HCT116 (cell line): ENCODE measurements at regions not wholly inside any gene's neighbourhood (a gene's known extent, or its start where the extent isn't known, plus 50 kb on each side); places are given as distances from the start of the nearest gene placed in this dataset.

Experiments
- EZH2phosphoT487 ChIP-seq: fragments of 200-600 bp; IDR thresholded peaks from 2 replicates; pipeline ENCODE4 v1.6.1; 2018; ENCODE audit warnings: antibody characterized with exemption, borderline replicate concordance
- JUND ChIP-seq: IDR thresholded peaks from 2 replicates; pipeline ENCODE4 v1.6.1; 2012
- POLR2A ChIP-seq: IDR thresholded peaks from 2 replicates; pipeline ENCODE4 v1.7.0; 2011; ENCODE audit warnings: borderline replicate concordance; ENCODE audit not compliant: insufficient read depth, insufficient read length; ENCODE audit errors: extremely low read depth
- POLR2AphosphoS5 ChIP-seq: IDR thresholded peaks from 2 replicates; pipeline ENCODE4 v1.6.1; 2011; ENCODE audit warnings: mild to moderate bottlenecking, low read depth, low read length, moderate library complexity
- SIN3A ChIP-seq: IDR thresholded peaks from 2 replicates; pipeline ENCODE4 v1.6.1; 2012; ENCODE audit warnings: low read depth
- TCF7L2 ChIP-seq: IDR thresholded peaks from 2 replicates; pipeline ENCODE4 v1.7.0; 2011; ENCODE audit warnings: borderline replicate concordance, inconsistent platforms; ENCODE audit not compliant: insufficient read depth, insufficient read length; ENCODE audit errors: extremely low read depth
- TF ChIP-seq, protein P1 (sequence below): IDR thresholded peaks from 2 replicates; pipeline ENCODE4 v1.6.1; 2011; ENCODE audit warnings: mild to moderate bottlenecking, low read length, moderate library complexity; ENCODE audit not compliant: insufficient replicate concordance; ENCODE audit errors: extremely low read depth
- TF ChIP-seq, protein P2 (sequence below), 3 experiments: fragments of 200-600 bp in 1 of 3; sonication (generic) in 1 of 3; IDR thresholded peaks in 2 of 3; conservative IDR thresholded peaks in 1 of 3; 2 replicates each; pipeline ENCODE4 v1.5.1; 2012 to 2017; ENCODE audit warnings: low read depth in 2 of 3, low read length in 2 of 3, antibody characterized with exemption in 1 of 3, borderline replicate concordance in 1 of 3, control low read depth in 1 of 3, mild to moderate bottlenecking in 1 of 3, mixed read lengths in 1 of 3, mixed run types in 1 of 3, moderate library complexity in 1 of 3; ENCODE audit not compliant: insufficient read depth in 1 of 3
- TF ChIP-seq, protein P3 (sequence below): IDR thresholded peaks from 2 replicates; pipeline ENCODE4 v1.6.1; 2012

DNA sequence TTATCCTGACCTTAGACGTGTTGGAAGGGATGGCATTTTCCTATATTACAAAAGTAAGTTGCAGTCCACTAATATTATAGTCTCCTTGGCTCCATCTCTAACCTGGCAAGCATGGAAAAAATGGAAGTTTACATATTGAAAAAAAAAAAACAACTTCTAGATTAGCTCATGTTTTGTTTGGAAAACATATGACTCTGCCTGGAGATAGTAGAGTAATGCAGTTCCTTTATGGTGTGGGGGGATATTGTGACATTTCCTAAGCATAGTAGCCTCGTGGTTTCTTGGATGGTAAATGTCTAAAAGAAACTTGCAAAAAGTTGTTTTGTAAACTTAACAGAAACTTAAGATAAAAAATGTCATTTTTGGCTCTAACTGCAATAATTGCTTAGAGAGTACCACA lies 244.4 kb upstream of the FBXL7 start:
- TF ChIP-seq, protein P1, sequence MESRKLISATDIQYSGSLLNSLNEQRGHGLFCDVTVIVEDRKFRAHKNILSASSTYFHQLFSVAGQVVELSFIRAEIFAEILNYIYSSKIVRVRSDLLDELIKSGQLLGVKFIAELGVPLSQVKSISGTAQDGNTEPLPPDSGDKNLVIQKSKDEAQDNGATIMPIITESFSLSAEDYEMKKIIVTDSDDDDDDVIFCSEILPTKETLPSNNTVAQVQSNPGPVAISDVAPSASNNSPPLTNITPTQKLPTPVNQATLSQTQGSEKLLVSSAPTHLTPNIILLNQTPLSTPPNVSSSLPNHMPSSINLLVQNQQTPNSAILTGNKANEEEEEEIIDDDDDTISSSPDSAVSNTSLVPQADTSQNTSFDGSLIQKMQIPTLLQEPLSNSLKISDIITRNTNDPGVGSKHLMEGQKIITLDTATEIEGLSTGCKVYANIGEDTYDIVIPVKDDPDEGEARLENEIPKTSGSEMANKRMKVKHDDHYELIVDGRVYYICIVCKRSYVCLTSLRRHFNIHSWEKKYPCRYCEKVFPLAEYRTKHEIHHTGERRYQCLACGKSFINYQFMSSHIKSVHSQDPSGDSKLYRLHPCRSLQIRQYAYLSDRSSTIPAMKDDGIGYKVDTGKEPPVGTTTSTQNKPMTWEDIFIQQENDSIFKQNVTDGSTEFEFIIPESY = no peak
- TF ChIP-seq, protein P2, sequence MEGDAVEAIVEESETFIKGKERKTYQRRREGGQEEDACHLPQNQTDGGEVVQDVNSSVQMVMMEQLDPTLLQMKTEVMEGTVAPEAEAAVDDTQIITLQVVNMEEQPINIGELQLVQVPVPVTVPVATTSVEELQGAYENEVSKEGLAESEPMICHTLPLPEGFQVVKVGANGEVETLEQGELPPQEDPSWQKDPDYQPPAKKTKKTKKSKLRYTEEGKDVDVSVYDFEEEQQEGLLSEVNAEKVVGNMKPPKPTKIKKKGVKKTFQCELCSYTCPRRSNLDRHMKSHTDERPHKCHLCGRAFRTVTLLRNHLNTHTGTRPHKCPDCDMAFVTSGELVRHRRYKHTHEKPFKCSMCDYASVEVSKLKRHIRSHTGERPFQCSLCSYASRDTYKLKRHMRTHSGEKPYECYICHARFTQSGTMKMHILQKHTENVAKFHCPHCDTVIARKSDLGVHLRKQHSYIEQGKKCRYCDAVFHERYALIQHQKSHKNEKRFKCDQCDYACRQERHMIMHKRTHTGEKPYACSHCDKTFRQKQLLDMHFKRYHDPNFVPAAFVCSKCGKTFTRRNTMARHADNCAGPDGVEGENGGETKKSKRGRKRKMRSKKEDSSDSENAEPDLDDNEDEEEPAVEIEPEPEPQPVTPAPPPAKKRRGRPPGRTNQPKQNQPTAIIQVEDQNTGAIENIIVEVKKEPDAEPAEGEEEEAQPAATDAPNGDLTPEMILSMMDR (IDR thresholded peaks at IDR 0.05 in 2 of 3, conservative IDR thresholded peaks at IDR 0.05 in 1 of 3; ENCODE audit: borderline replicate concordance in 1 of 3, insufficient read depth in 1 of 3, low read depth in 2 of 3, low read length in 2 of 3) = no peak
- TF ChIP-seq SIN3A (no peak), POLR2A (no peak), EZH2phosphoT487 (no peak), JUND (no peak), POLR2AphosphoS5 (no peak), TCF7L2 (no peak)
- TF ChIP-seq, protein P3, sequence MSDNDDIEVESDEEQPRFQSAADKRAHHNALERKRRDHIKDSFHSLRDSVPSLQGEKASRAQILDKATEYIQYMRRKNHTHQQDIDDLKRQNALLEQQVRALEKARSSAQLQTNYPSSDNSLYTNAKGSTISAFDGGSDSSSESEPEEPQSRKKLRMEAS = no peak
